ENCODE measurements at regions not wholly inside any gene's neighbourhood (a gene's known extent, or its start where the extent isn't known, plus 50 kb on each side); places are given as distances from the start of the nearest gene placed in this dataset.

GRCh38 chr2:126748188-126748760 is 92.3 kb downstream of the GYPC start:
- DNase-seq (ENCODE audit: low read depth in 2 of 2), result no peak

- no peak for DNase-seq (ENCODE audit: low read depth in 2 of 2)
Observed at GRCh38 chr2:126748929-126749518, 93.1 kb downstream of the GYPC start.

- no peak for DNase-seq (ENCODE audit: low read depth in 2 of 2)
Observed at GRCh38 chr2:126749537-126749936, 93.6 kb downstream of the GYPC start.

GRCh38 chr2:126750506-126750905 is 94.5 kb downstream of the GYPC start:
- no peak for DNase-seq (ENCODE audit: low read depth in 2 of 2)

- DNase-seq (ENCODE audit: low read depth in 2 of 2), result no peak
Observed at GRCh38 chr2:126751477-126751876, 95.5 kb downstream of the GYPC start.

- DNase-seq (ENCODE audit: low read depth in 2 of 2), result no peak
Observed at GRCh38 chr2:126752876-126753275, 96.9 kb downstream of the GYPC start.

- no peak for DNase-seq (ENCODE audit: low read depth in 2 of 2)
Observed at GRCh38 chr2:126753501-126754212, 97.7 kb downstream of the GYPC start.

GRCh38 chr2:126754240-126755004 is 98.5 kb downstream of the GYPC start:
- no peak for DNase-seq (ENCODE audit: low read depth in 2 of 2)

- DNase-seq (ENCODE audit: low read depth in 2 of 2), result no peak
Observed at GRCh38 chr2:126756125-126756524, 100.2 kb downstream of the GYPC start.

- DNase-seq (ENCODE audit: low read depth in 2 of 2), result no peak
Observed at GRCh38 chr2:126761256-126761980, 105.5 kb downstream of the GYPC start.

GRCh38 chr2:126761981-126762878 is 106.3 kb downstream of the GYPC start:
- DNase-seq (ENCODE audit: low read depth in 2 of 2), result peak; percentile 28 to 44

GRCh38 chr2:126764686-126765265 is 108.8 kb downstream of the GYPC start:
- no peak for DNase-seq (ENCODE audit: low read depth in 2 of 2)

GRCh38 chr2:126765395-126765794 is 109.4 kb downstream of the GYPC start:
- no peak for DNase-seq (ENCODE audit: low read depth in 2 of 2)

- DNase-seq (ENCODE audit: low read depth in 2 of 2), result no peak
Observed at GRCh38 chr2:126766295-126766968, 110.5 kb downstream of the GYPC start.

GRCh38 chr2:126766969-126767296 is 111.0 kb downstream of the GYPC start:
- no peak for DNase-seq (ENCODE audit: low read depth in 2 of 2)

- no peak for DNase-seq (ENCODE audit: low read depth in 2 of 2)
Observed at GRCh38 chr2:126769118-126769517, 113.2 kb downstream of the GYPC start.

GRCh38 chr2:126770466-126770865 is 114.5 kb downstream of the GYPC start:
- DNase-seq (ENCODE audit: low read depth in 2 of 2), result no peak

GRCh38 chr2:126771094-126771493 is 115.1 kb downstream of the GYPC start:
- no peak for DNase-seq (ENCODE audit: low read depth in 2 of 2)

- no peak for DNase-seq (ENCODE audit: low read depth in 2 of 2)
Observed at GRCh38 chr2:126771501-126772195, 115.7 kb downstream of the GYPC start.
